Skeletal muscle tissue (tissue), 3 donors: ENCODE measurements at regions not wholly inside any gene's neighbourhood (a gene's known extent, or its start where the extent isn't known, plus 50 kb on each side); places are given as distances from the start of the nearest gene placed in this dataset.

Experiments
- H3K27ac ChIP-seq: one replicate; pipeline ENCODE4 v1.7.0; 2013; ENCODE audit warnings: mild to moderate bottlenecking, low read depth, low read length, inconsistent platforms
- H3K27me3 ChIP-seq, 3 donors: one replicate each; pipeline ENCODE4 v1.7.0; 2013; ENCODE audit warnings: low read length in 3 of 3; ENCODE audit not compliant: control insufficient read depth in 3 of 3, insufficient read depth in 3 of 3
- H3K36me3 ChIP-seq, 3 donors: one replicate each; pipeline ENCODE4 v1.7.0; 2013; ENCODE audit warnings: low read length in 3 of 3; ENCODE audit not compliant: control insufficient read depth in 3 of 3, insufficient read depth in 3 of 3
- H3K4me1 ChIP-seq, 3 donors: one replicate each; pipeline ENCODE4 v1.7.0; 2013; ENCODE audit warnings: low read length in 3 of 3, mild to moderate bottlenecking in 3 of 3; ENCODE audit not compliant: control insufficient read depth in 3 of 3, insufficient read depth in 3 of 3
- H3K4me3 ChIP-seq, 3 donors: one replicate each; pipeline ENCODE4 v1.7.0; 2013; ENCODE audit warnings: low read length in 3 of 3
- H3K9ac ChIP-seq, 3 donors: one replicate each; pipeline ENCODE4 v1.7.0; 2013; ENCODE audit warnings: low read length in 3 of 3, mild to moderate bottlenecking in 3 of 3, moderate library complexity in 2 of 3, low read depth in 1 of 3
- H3K9me3 ChIP-seq, 3 donors: one replicate each; pipeline ENCODE4 v1.7.0; 2013; ENCODE audit warnings: low read length in 3 of 3; ENCODE audit not compliant: control insufficient read depth in 3 of 3
- donor health status: Osteomylitis.

GRCh38 chr9:14560194-14560593, 133.0 kb downstream of the ZDHHC21 start:
- Histone ChIP-seq H3K27me3 (no peaks in the 10 kb centered on the region), H3K4me3 (no peak overlapping the region), H3K9me3 (no peaks in the 10 kb centered on the region), H3K36me3 (no peaks in the 10 kb centered on the region), H3K4me1 (no peaks in the 10 kb centered on the region), H3K9ac (no peak overlapping the region), H3K27ac (no peak overlapping the region)

GRCh38 chr9:14554886-14555285, 138.3 kb downstream of the ZDHHC21 start:
- H3K9ac ChIP-seq = no peak overlapping the region
- H3K36me3 ChIP-seq = no peaks in the 10 kb centered on the region
- H3K27ac ChIP-seq = no peak overlapping the region
- no peaks in the 10 kb centered on the region for H3K27me3 ChIP-seq
- no peak overlapping the region for H3K4me3 ChIP-seq
- H3K4me1 ChIP-seq = no peaks in the 10 kb centered on the region
- H3K9me3 ChIP-seq = no peaks in the 10 kb centered on the region

DNA sequence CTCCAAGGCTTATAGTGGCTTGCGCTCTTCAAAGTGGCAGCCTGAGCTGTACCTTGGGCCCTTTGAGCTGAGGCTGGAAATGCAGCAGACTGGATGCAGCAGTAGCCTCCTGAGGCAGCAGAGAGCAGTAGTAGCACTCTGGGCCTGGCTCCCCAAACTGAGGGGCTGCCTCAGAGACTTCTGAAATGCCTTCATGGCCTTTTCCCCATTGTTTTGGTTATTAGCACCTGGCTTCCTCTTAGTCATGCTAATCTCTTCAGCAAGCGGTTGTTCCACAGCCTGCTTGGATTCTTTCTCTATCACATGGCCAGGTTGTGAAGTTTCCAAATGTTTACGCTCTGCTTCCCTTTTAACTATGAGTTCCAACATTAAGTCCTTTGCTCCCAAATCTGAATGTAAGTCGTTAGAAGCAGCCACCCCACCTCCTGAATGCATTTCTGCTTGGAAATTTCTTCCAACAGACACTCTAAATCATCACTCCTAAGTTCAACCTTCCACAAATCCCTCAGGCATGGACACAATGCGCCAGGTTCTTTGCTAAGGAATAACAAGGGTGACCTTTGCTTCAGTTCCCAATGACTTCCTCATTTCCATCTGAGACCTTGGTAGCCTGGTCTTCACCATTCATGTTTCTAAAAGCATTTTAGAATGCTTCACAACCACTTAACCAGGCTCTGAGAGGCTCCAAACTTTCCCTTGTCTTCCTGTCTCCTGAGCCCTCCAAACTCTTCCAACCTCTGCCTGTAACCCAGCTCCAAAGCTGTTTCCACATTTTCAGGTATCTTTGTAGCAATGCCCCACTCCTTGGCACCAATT, 145.8 kb downstream of the ZDHHC21 start:
- Histone ChIP-seq H3K27me3 (no peaks in the 10 kb centered on the region), H3K27ac (no peak overlapping the region), H3K9ac (no peak overlapping the region), H3K9me3 (no peaks in the 10 kb centered on the region), H3K4me3 (no peak overlapping the region), H3K4me1 (no peaks in the 10 kb centered on the region), H3K36me3 (no peaks in the 10 kb centered on the region)

DNA sequence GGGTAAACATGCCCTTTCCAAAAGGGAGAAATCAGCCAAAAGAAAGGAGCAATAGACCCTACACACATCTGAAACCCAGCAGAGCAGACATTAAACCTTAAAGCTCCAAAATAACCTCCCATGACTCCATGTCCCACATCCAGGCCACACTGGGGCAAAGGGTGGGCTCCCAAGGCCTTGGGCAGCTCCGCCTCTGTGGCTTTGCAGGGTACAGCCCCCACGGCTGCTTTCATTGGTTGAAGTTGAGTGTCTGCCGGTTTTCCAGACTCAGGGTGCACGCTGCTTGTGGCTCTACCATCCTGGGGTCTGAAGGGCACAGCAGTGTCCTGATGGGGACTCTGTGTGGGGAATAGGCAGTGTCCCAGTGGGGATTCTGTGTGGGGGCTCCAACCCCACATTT, 146.5 kb downstream of the ZDHHC21 start:
- no peaks in the 10 kb centered on the region for H3K9me3 ChIP-seq
- no peak overlapping the region for H3K9ac ChIP-seq
- no peaks in the 10 kb centered on the region for H3K36me3 ChIP-seq
- H3K27ac ChIP-seq = no peak overlapping the region
- H3K4me3 ChIP-seq = no peak overlapping the region
- no peaks in the 10 kb centered on the region for H3K4me1 ChIP-seq
- no peaks in the 10 kb centered on the region for H3K27me3 ChIP-seq

DNA sequence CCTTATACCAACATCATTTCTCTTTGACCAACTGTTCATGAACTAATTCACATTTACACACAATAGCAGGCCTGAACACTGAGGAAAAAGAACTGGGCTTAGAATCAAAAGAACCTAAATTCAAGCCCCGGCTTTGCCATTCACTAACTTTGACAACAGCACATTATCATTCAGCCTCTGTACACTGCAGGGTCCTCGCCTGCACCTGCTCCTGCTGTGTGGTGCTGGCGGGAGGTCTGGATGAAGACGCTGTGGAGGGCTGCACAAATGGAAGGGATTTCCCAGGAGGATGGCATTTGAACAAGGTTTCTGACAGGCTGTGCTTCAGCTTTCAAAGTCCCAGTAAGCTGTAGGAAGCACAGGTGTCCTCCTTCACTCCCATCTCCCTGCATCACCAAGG, 151.2 kb downstream of the ZDHHC21 start:
- H3K4me1 ChIP-seq = no peaks in the 10 kb centered on the region
- H3K9me3 ChIP-seq = no peaks in the 10 kb centered on the region
- no peak overlapping the region for H3K4me3 ChIP-seq
- no peaks in the 10 kb centered on the region for H3K27me3 ChIP-seq
- no peaks in the 10 kb centered on the region for H3K36me3 ChIP-seq
- no peak overlapping the region for H3K9ac ChIP-seq
- no peak overlapping the region for H3K27ac ChIP-seq

DNA sequence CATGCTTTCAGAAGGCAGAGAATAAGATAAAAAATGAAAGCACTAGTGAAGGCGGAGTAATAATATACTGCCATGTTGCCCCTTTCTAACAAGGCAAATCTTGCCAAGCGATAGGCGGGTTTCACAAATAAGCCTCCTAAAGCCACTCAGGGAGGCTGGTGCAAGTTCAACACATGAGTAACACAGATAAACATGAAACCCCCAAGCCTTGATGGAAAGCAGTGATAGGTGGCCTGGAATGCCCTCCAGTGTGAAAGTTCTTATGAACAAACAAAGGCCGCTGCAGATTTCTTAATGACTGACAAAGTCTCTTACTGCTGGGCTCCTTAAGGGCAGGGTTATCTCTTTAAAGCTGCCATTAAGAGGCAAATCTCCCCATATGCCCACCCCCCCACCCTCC, 154.7 kb downstream of the ZDHHC21 start:
- H3K9me3 ChIP-seq = no peaks in the 10 kb centered on the region
- no peak overlapping the region for H3K27ac ChIP-seq
- no peaks in the 10 kb centered on the region for H3K27me3 ChIP-seq
- H3K4me3 ChIP-seq = no peak overlapping the region
- H3K9ac ChIP-seq = no peak overlapping the region
- H3K36me3 ChIP-seq = no peaks in the 10 kb centered on the region
- H3K4me1 ChIP-seq = peaks cover 5 to 11% (median 6%) of the 10 kb centered on the region in 3 donors

- Histone ChIP-seq H3K9me3 (no peaks in the 10 kb centered on the region), H3K4me1 (peaks cover 5 to 11% (median 8%) of the 10 kb centered on the region in 3 donors), H3K4me3 (peak overlapping the region; percentile 48 to 58 (median 57)), H3K27ac (no peak overlapping the region), H3K9ac (peak overlapping the region; percentile 0 to 65 (median 23)), H3K36me3 (no peaks in the 10 kb centered on the region), H3K27me3 (no peaks in the 10 kb centered on the region)
Measured at GRCh38 chr9:14535161-14535955, 157.9 kb downstream of the ZDHHC21 start.

DNA sequence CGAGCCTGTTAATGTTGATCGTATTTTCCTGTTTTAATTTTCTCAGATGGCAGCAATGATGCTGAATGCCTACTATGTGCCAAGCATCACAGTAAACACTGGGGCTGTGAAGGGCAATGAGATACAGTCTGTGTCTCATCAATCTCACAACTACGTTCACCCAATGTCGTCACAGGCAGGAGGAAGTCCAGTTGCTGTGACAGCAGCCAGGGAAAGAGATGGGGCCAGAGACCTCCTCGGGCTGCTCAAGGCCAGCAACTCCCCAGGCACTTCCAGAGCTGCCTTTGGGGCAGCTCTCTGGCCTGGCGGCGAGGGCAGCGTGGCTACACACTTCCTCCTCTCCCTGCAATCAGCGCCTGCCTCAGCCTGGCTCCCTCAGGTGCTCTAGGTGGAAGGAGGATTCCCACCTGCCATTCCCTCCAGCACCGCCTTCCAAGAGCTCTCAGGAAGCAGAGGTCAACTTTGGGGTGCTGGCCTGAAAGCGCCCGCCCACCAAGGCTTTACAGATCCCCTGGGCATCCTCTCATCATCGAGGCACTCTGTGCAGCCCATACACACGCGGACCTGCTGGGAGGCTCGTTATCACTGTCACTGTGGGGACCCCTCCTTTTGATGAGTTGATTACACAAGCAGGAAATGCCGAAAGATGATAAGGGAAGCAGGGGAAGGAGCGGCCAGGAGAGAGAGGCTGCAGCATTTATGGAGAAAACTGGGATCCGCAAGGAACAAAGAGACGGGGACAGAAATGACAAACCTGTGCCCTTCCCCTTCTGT, 159.2 kb downstream of the ZDHHC21 start:
- H3K27ac ChIP-seq = no peak overlapping the region
- no peaks in the 10 kb centered on the region for H3K36me3 ChIP-seq

GRCh38 chr9:14532456-14533115, 160.6 kb downstream of the ZDHHC21 start:
- no peaks in the 10 kb centered on the region for H3K9me3 ChIP-seq
- no peak overlapping the region for H3K27ac ChIP-seq
- H3K9ac ChIP-seq = no peak overlapping the region
- no peaks in the 10 kb centered on the region for H3K36me3 ChIP-seq
- H3K4me3 ChIP-seq = no peak overlapping the region
- no peaks in the 10 kb centered on the region for H3K27me3 ChIP-seq
- H3K4me1 ChIP-seq = peaks cover 5 to 11% (median 8%) of the 10 kb centered on the region in 3 donors

More for the DNA sequence above, 159.2 kb downstream of the ZDHHC21 start:
- Histone ChIP-seq H3K4me3 (no peak overlapping the region), H3K9me3 (no peaks in the 10 kb centered on the region), H3K9ac (no peak overlapping the region), H3K27me3 (no peaks in the 10 kb centered on the region), H3K4me1 (peaks cover 5 to 11% (median 8%) of the 10 kb centered on the region in 3 donors)
